AG08395 (cell line): ENCODE measurements at regions not wholly inside any gene's neighbourhood (a gene's known extent, or its start where the extent isn't known, plus 50 kb on each side); places are given as distances from the start of the nearest gene placed in this dataset.

Experiments
- DNase-seq: peaks from one replicate; pipeline ENCODE4 v3.0.0; 2012; ENCODE audit warnings: mixed read lengths, low spot score

DNA sequence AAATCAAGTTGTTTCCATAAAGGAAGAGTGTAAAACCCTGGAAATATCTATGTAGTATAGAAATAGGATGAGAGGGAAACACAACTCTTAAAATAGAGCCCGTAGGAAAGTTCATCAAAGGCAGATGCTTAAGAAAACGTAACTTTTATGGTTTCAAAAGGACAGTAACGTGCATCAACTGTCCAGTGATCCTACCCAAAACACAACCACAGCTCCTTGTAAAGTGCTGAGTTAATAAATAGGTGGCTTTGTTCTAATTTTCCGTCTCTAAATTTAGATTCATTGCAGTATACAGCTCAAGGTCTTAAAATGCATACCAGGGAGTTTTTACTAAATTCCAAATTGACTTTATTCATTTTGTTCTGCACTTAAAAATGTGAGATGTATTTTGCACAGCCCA lies 282.1 kb upstream of the ID2 start:
- DNase-seq, result no peak

DNA sequence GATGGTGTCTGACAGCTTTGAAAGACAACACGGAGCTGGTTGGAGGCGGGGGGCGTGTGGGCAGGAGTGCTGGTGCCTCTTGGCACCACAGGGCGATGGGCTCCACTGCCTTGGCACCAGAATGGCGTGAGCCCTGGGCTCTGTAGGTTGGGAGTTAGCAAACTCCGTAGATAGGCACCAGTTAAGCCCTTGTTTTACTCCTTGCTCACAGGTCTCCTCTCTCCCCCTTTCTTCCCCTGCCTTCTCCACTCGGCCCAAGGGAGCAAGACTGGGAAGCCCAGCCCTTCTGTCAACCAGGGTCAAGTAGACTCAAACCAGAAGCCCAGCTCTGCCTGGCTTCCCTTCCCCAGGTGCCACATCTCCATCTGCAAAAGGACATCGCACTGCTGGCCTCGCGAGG lies 281.7 kb upstream of the ID2 start:
- no peak for DNase-seq

DNA sequence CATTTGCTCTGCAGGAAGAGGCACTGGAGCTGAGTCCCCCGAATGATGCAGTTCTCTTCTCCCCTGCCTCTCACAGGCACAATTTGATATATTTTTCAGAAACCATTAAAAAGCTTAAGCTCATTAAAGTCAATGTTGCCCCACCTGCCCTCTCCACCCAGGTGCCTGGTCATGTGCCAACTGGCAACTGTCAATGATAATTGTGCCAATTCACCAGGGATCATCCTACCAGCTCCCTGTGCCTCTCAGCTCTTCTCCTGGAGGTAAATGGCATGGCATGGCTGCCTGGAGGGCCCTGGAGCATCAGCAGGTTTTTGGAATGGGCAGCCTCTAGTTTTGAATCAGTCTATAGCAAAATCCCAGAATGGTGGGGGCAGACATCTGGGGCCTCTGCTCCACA lies 279.6 kb upstream of the ID2 start:
- no peak for DNase-seq

- no peak for DNase-seq
Observed at GRCh38 chr2:8403876-8404275, 278.0 kb upstream of the ID2 start.

DNA sequence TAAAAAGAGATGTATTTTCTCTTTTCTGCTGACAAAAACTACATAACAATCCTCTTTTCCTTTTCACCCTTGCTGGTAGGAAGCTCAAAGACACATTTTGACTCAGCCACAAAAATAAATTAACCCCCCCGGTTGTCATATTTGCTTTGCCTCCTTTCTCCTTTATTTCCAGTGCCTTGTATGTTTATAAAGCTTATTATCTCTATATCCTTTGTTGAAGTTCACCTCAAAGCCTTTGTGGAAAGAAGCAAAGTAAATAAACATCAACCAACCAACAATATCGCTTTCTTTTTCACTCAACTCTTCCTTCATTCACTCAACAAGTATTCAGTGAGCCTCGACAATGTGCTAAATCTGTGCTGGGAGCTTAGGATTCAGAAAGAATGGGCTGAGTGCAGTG lies 276.5 kb upstream of the ID2 start:
- no peak for DNase-seq

- DNase-seq, result no peak
Observed at GRCh38 chr2:8406271-8406670, 275.6 kb upstream of the ID2 start.

- no peak for DNase-seq
Observed at GRCh38 chr2:8407332-8407731, 274.5 kb upstream of the ID2 start.

GRCh38 chr2:8408560-8409460 lies 273.0 kb upstream of the ID2 start:
- no peak for DNase-seq

DNA sequence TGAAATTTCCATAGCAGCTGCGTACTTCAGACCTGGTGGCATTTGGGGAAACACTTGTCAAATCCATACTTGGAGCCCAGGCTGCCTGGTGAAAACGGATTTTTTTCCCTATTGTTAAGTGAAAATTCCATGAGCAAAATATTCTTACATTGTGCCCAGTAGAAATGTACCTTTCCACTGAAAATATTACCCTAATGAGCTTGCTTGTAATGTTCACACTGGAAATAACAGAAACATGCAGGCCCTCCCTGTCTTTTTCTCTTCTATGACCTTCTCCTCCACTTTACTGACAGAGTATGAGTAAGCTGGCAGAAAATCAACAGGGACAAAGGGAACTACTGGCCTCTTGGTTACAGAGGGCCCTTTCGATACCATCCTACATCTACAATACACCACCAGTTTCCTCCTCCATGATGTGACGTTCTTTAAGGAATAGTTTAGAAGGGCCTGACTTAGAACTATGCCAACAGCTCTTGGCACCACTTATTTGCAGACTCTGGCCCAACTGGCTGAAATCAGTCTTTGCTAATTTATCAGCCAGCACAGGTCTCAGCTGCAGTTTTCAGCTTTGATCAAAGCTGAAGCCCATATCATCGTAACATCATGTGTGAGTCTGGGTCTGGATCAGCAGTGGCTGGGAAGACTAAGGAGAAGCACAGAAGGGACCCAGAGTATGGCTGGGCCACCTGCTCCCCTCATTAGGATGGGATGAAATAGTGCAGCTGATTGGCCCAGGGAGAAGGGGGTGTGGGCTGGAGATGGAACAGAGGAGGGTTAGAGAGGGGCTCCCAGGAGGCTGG lies 272.2 kb upstream of the ID2 start:
- DNase-seq, result no peak

GRCh38 chr2:8412082-8412481 lies 269.8 kb upstream of the ID2 start:
- DNase-seq, result peak; percentile 27

GRCh38 chr2:8412586-8412985 lies 269.3 kb upstream of the ID2 start:
- DNase-seq, result peak; percentile 68

DNA sequence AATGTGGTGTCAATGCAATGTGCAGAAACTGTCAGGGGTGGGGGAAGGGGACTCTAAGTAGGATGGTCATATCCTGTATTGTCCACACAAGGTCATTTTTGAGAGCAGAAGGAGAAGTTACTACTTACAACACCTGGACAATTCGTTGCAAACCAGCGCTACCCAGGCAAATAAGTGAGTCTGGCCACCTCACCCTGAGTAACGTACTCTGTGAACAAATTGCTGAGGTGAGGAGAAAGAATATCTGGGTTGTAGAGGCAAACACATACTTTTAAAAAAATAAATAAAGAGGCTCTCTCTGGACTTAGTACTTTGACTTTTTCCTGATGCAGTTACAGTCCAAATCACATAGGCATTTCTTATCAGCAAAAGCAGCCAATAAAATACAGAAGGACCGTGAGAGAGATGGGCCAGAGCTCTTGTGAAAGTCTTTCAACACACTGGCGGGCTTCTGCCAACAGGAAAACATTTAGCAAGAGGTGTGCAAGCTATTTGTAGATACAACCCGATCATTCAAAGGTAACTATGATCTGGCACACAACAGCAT lies 268.2 kb upstream of the ID2 start:
- no peak for DNase-seq

DNA sequence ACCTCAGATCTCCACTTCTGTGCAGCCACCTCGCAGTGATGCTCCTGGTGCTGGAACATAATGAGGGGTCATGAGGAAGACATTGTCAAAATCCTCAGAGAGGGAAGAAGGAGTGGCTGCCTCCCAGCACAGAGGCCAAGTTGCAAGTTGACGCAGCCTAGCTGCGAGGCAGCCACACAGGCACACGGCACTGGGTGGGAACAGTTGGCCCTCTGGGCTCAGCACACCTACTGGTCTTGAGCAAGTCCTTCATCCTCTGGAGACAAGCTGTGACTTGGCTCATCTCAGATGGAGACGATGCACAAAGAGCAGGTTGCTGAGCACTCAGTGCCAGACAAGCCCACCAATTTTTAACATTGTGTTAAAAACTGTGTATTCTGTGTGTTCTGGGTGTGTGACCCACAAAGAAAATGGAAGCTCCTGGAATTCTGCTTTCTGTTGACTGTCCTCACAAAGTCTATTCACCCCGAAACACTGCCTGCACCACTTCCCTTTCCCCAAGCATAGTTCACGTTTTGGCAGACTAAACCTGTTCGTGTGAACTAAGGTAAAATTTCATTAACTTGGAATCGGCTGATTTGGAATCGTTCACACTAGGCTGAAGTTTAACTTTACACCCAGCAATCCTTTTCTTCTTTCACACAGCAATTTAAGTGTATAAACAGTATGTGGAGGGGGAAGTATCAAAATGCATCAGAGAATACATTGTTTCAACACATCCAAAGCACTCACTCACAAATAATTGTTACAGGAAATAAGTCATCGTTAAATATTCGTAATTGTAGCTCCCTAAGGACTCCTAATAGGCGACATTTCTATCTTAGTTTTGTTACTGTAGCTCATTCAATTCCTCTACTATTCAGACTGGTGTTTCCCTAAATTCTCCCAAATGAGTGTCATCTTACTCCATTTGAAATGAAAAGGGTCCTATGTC lies 266.6 kb upstream of the ID2 start:
- DNase-seq, result no peak

- DNase-seq, result no peak
Observed at GRCh38 chr2:8416001-8416571, 265.8 kb upstream of the ID2 start.

DNA sequence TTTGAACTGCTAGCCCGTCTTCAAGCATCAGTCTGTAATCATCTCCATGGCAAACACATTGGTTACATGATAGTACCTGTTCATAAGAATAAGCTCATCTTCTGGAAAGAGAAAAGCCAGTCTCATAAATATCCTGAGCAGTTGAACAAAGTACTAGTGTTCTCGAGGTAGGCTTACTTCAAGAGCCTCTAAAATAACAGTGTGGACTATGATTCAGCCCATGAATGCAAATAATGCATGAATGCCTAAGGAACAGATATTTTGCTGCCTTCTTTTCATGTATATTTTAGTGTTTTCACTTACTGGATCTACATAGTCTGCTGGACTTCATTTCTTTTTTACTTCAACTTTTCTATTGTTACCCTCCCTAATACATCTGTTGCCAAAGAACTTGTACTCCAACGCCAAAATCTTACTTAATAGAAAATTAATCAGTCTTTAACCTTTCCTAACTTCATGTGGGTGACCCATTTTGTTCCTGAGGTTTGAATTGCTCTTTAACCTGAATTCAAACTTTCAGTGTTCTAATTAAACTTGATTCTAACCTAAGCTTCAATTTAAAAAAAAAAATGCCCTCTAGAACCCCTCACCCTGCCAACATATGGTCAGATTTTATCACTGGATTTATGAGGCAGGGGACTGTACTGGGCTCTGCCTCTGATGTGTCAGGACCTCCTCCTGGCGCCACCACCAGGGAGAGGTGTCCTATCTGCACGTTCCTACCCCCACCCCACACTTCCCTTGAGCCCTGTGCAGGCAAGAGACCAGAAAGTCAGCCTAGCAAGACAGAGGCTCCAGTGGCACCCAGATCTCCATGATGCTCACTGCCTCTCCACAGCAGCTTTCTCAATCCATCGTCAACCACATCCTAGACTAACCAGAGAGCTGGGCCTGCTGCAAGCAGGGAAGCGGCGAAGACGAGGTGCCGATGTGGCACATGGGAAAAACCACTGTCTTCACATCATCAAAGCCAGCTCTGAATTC lies 264.7 kb upstream of the ID2 start:
- no peak for DNase-seq

GRCh38 chr2:8418721-8419120 lies 263.1 kb upstream of the ID2 start:
- peak; percentile 36 for DNase-seq

DNA sequence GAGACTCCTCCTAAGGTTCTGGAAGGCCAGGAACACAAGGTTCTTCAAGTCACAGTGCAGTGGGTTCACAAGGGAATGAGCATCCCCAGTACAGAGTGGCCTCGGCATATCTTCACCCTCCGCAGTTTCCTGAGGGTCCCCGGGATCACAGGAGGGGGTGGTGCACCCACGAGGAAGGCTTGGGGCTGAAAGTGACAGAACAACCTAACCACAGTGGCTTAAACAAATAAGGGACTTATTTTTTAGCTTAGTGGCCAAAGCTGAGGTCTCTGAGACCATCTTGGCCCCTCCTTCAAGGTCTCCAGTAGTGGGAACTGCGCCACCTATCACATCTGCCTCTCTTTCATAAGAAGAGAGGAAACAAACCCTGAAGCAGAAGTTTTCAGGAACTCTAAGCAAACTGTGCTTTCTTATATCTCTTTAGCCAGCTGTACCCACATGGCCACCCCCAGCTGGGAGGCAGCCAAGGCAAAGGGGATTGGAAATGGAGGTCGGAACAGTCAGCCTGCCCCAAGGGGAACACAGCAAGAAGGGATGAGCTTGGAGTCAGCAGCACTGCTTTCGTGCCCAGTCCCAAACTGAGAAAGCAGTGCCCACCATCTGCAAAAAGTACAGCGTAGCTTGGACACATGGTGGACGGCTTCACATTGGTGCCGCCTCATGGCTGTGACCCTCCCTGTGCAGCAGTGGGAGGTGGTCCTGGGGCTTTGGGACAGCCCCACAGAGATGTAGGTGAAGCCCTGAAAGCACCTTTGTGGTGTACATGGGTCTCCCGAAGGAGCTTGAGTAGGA lies 260.0 kb upstream of the ID2 start:
- DNase-seq, result no peak

DNA sequence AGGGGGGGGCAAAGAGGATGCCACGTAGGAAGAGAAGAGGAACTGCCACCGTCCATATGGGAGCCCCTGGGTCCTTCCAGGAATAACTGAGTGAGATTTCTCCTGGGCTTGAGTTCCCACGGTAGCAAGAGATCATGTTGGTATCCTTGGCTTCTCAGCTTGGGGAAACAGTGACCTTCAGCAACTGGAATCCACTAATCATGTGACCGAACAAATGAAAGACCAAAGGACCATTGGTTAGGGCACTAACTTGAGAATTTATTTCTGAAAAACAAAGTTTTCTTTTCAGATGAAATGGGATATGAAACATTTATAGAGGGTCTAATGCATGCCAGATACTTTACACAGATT lies 259.4 kb upstream of the ID2 start:
- no peak for DNase-seq
